GM23338 (cell line): ENCODE measurements at regions not wholly inside any gene's neighbourhood (a gene's known extent, or its start where the extent isn't known, plus 50 kb on each side); places are given as distances from the start of the nearest gene placed in this dataset.
A peak's percentile ranks its signal among the peaks of the same experiment; 100 is the strongest.

Source experiments
- ATAC-seq: fragments of 200-7000 bp; cut with Tn5 transposase; 3 replicates; pipeline ENCODE4 v1.9.1; 2020
- DNase-seq: peaks from one replicate; pipeline ENCODE4 v3.0.0-alpha.2; 2015; ENCODE audit warnings: low spot score
- H2AFZ ChIP-seq: fragments of 200-600 bp; sonication (generic); 2 replicates; pipeline ENCODE4 v1.8.0; 2016; ENCODE audit warnings: antibody characterized with exemption, mild to moderate bottlenecking, moderate library complexity
- H3F3A ChIP-seq: fragments of 200-600 bp; sonication (generic); replicated peaks from 2 replicates; pipeline ENCODE4 v1.8.0; 2017; ENCODE audit warnings: antibody characterized with exemption, mixed run types, low read depth
- H3K27ac ChIP-seq: fragments of 200-600 bp; sonication (generic); 2 replicates; pipeline ENCODE4 v1.6.1; 2016; ENCODE audit warnings: low read depth
- H3K27me3 ChIP-seq: fragments of 200-600 bp; sonication (generic); 2 replicates; pipeline ENCODE4 v1.8.0; 2016; ENCODE audit warnings: mild to moderate bottlenecking, mixed run types, moderate library complexity; ENCODE audit not compliant: insufficient read depth
- H3K36me3 ChIP-seq: fragments of 200-600 bp; sonication (generic); 2 replicates; pipeline ENCODE4 v1.8.0; 2016; ENCODE audit warnings: mild to moderate bottlenecking; ENCODE audit not compliant: insufficient read depth
- H3K4me1 ChIP-seq: fragments of 200-600 bp; sonication (generic); 2 replicates; pipeline ENCODE4 v1.8.0; 2016; ENCODE audit warnings: mild to moderate bottlenecking, moderate library complexity; ENCODE audit not compliant: insufficient read depth
- H3K4me2 ChIP-seq: fragments of 200-600 bp; sonication (generic); 2 replicates; pipeline ENCODE4 v1.7.1; 2017; ENCODE audit warnings: mixed run types
- H3K4me3 ChIP-seq: fragments of 200-600 bp; sonication (generic); 2 replicates; pipeline ENCODE4 v1.6.1; 2016; ENCODE audit warnings: mixed run types
- H3K79me2 ChIP-seq: fragments of 200-600 bp; sonication (generic); replicated peaks from 2 replicates; pipeline ENCODE4 v1.8.0; 2017; ENCODE audit warnings: mild to moderate bottlenecking; ENCODE audit not compliant: insufficient read depth
- H3K9me2 ChIP-seq: fragments of 200-600 bp; sonication (generic); 2 replicates; pipeline ENCODE4 v1.8.0; 2017; ENCODE audit not compliant: insufficient read depth
- H4K20me1 ChIP-seq: fragments of 200-600 bp; sonication (generic); replicated peaks from 2 replicates; pipeline ENCODE4 v1.8.0; 2017; ENCODE audit warnings: mild to moderate bottlenecking; ENCODE audit not compliant: insufficient read depth
- H3K27ac Mint-ChIP-seq: 2 replicates; pipeline ENCODE4 v1.8.0; 2020; ENCODE audit warnings: inconsistent platforms, mild to moderate bottlenecking, moderate library complexity, mixed read lengths
- H3K27me3 Mint-ChIP-seq: 3 replicates; pipeline ENCODE4 v1.8.0; 2022; ENCODE audit warnings: low read depth, mild to moderate bottlenecking, moderate library complexity, mixed read lengths, inconsistent platforms; ENCODE audit not compliant: insufficient read depth, poor library complexity
- H3K36me3 Mint-ChIP-seq: 3 replicates; pipeline ENCODE4 v1.8.0; 2021; ENCODE audit warnings: low read depth, mild to moderate bottlenecking, inconsistent platforms, moderate library complexity, mixed read lengths
- H3K4me1 Mint-ChIP-seq: 3 replicates; pipeline ENCODE4 v1.8.0; 2020; ENCODE audit warnings: mild to moderate bottlenecking, inconsistent platforms, mixed read lengths
- H3K4me3 Mint-ChIP-seq: 3 replicates; pipeline ENCODE4 v1.8.0; 2021; ENCODE audit warnings: moderate library complexity, mild to moderate bottlenecking, inconsistent platforms, mixed read lengths
- H3K9me3 Mint-ChIP-seq: 3 replicates; pipeline ENCODE4 v1.8.0; 2020; ENCODE audit warnings: moderate library complexity, mild to moderate bottlenecking, inconsistent platforms, mixed read lengths
- EZH2phosphoT487 ChIP-seq: fragments of 200-600 bp; sonication (generic); IDR thresholded peaks from one replicate; pipeline ENCODE4 v1.8.1; 2018; ENCODE audit warnings: antibody characterized with exemption; ENCODE audit not compliant: unreplicated experiment
- JUNB ChIP-seq: IDR thresholded peaks from one replicate; pipeline ENCODE4 v1.6.1; 2016; ENCODE audit warnings: antibody characterized with exemption; ENCODE audit not compliant: unreplicated experiment
- POLR2AphosphoS5 ChIP-seq: IDR thresholded peaks from 2 replicates; pipeline ENCODE4 v1.6.1; 2016; ENCODE audit warnings: antibody characterized with exemption, low read depth
- STAT1 ChIP-seq: IDR thresholded peaks from one replicate; pipeline ENCODE4 v1.6.1; 2016; ENCODE audit warnings: antibody characterized with exemption; ENCODE audit not compliant: unreplicated experiment
- ZNF114 ChIP-seq: fragments of 250-450 bp; sonication (Bioruptor Pico); IDR thresholded peaks from 2 replicates; pipeline ENCODE4 v1.5.0; 2020; ENCODE audit warnings: mild to moderate bottlenecking, moderate library complexity
- TF ChIP-seq, protein P1 (sequence below), 2 experiments: fragments of 200-600 bp in 1 of 2; sonication (generic) in 1 of 2; conservative IDR thresholded peaks; 2 replicates each; pipeline versions ENCODE4 v1.5.1 to v1.6.1; 2016 to 2017; ENCODE audit warnings: antibody characterized with exemption in 2 of 2, low read depth in 2 of 2, mild to moderate bottlenecking in 2 of 2, moderate library complexity in 1 of 2
- TF ChIP-seq, protein P2 (sequence below): IDR thresholded peaks from one replicate; pipeline ENCODE4 v1.6.1; 2018; ENCODE audit warnings: antibody characterized with exemption; ENCODE audit not compliant: unreplicated experiment
- TF ChIP-seq, protein P3 (sequence below): fragments of 250-450 bp; sonication (Bioruptor Pico); IDR thresholded peaks from 2 replicates; pipeline ENCODE4 v1.5.0; 2020; ENCODE audit warnings: mild to moderate bottlenecking, moderate library complexity

DNA sequence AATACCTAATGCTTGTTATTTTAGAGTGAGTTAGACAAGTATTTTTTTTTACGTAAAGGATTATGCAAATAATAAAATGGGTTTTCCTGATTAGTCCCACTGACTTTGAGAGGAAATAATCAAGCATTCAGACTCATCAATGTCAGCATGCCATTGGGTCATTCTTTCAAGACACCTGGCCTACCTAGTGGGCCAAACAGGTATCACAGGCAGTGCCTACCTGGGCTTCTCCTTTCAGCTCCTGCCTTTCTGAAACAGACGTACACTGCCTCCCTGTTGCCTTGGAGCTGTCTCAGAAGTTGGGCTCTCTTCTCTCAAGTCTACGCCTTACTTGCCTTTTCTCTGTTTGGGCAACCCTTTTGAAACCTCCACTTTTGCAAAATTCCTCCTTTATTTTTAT is 545.6 kb downstream of the SNAPC1 start:
- no peaks in the 10 kb centered on the region for H3F3A ChIP-seq
- peak; percentile 74 for ATAC-seq
- H3K36me3 Mint-ChIP-seq: no peaks in the 10 kb centered on the region
- no peaks in the 10 kb centered on the region; the same call in 2 of the 3 replicates for H3K9me3 Mint-ChIP-seq
- no peaks in the 10 kb centered on the region for H3K4me1 ChIP-seq
- no peaks in the 10 kb centered on the region for H4K20me1 ChIP-seq
- H2AFZ ChIP-seq: peak overlapping the region; percentile 40; the same call in 1 of the 2 replicates
- no peak overlapping the region for H3K4me2 ChIP-seq
- H3K4me3 Mint-ChIP-seq: no peak overlapping the region
- H3K27ac ChIP-seq: no peak overlapping the region
- no peaks in the 10 kb centered on the region for H3K27me3 ChIP-seq
- H3K4me1 Mint-ChIP-seq: peaks cover 6% of the 10 kb centered on the region
- no peaks in the 10 kb centered on the region for H3K79me2 ChIP-seq
- peak; percentile 47 for DNase-seq
- H3K9me2 ChIP-seq: no peaks in the 10 kb centered on the region
- H3K27ac Mint-ChIP-seq: peak overlapping the region; percentile 63; the same call in 1 of the 2 replicates
- H3K36me3 ChIP-seq: no peaks in the 10 kb centered on the region
- no peak overlapping the region for H3K4me3 ChIP-seq
- no peaks in the 10 kb centered on the region for H3K27me3 Mint-ChIP-seq
- TF ChIP-seq, protein P1, sequence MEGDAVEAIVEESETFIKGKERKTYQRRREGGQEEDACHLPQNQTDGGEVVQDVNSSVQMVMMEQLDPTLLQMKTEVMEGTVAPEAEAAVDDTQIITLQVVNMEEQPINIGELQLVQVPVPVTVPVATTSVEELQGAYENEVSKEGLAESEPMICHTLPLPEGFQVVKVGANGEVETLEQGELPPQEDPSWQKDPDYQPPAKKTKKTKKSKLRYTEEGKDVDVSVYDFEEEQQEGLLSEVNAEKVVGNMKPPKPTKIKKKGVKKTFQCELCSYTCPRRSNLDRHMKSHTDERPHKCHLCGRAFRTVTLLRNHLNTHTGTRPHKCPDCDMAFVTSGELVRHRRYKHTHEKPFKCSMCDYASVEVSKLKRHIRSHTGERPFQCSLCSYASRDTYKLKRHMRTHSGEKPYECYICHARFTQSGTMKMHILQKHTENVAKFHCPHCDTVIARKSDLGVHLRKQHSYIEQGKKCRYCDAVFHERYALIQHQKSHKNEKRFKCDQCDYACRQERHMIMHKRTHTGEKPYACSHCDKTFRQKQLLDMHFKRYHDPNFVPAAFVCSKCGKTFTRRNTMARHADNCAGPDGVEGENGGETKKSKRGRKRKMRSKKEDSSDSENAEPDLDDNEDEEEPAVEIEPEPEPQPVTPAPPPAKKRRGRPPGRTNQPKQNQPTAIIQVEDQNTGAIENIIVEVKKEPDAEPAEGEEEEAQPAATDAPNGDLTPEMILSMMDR (conservative IDR thresholded peaks at IDR 0.05; ENCODE audit: low read depth in 2 of 2): peak in 1 of 2 experiments; percentile 29; a peak in 2 of 4 replicates
- TF ChIP-seq, protein P2, sequence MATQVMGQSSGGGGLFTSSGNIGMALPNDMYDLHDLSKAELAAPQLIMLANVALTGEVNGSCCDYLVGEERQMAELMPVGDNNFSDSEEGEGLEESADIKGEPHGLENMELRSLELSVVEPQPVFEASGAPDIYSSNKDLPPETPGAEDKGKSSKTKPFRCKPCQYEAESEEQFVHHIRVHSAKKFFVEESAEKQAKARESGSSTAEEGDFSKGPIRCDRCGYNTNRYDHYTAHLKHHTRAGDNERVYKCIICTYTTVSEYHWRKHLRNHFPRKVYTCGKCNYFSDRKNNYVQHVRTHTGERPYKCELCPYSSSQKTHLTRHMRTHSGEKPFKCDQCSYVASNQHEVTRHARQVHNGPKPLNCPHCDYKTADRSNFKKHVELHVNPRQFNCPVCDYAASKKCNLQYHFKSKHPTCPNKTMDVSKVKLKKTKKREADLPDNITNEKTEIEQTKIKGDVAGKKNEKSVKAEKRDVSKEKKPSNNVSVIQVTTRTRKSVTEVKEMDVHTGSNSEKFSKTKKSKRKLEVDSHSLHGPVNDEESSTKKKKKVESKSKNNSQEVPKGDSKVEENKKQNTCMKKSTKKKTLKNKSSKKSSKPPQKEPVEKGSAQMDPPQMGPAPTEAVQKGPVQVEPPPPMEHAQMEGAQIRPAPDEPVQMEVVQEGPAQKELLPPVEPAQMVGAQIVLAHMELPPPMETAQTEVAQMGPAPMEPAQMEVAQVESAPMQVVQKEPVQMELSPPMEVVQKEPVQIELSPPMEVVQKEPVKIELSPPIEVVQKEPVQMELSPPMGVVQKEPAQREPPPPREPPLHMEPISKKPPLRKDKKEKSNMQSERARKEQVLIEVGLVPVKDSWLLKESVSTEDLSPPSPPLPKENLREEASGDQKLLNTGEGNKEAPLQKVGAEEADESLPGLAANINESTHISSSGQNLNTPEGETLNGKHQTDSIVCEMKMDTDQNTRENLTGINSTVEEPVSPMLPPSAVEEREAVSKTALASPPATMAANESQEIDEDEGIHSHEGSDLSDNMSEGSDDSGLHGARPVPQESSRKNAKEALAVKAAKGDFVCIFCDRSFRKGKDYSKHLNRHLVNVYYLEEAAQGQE: no peak

DNA sequence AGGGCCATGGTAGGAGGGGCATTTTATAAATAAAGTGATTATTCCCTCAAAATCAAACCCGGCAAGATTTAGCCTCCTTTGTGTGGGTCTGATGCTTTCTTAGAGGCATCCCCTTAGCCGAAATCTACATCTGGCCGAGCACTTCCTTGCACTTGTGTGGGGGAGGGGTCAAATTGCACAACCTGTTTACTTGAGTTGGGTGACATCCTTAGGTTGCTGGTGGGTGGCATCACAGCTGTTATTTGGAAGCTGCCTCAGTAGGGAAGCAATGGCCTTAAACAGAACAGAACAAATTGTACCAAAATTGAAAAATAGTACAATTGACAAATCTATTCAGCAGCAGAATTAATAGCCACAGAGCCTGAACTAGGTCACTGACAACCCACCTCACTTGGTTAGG is 546.1 kb downstream of the SNAPC1 start:
- Mint-ChIP-seq H3K27me3 (no peaks in the 10 kb centered on the region), H3K4me1 (peaks cover 6% of the 10 kb centered on the region), H3K9me3 (no peaks in the 10 kb centered on the region; the same call in 2 of the 3 replicates), H3K36me3 (no peaks in the 10 kb centered on the region), H3K27ac (peak overlapping the region; percentile 63; the same call in 1 of the 2 replicates), H3K4me3 (no peak overlapping the region)
- H3K27ac ChIP-seq: no peak overlapping the region
- ATAC-seq: no peak
- H3K27me3 ChIP-seq: no peaks in the 10 kb centered on the region
- H3K4me2 ChIP-seq: no peak overlapping the region
- no peaks in the 10 kb centered on the region for H4K20me1 ChIP-seq
- peak overlapping the region; percentile 40; the same call in 1 of the 2 replicates for H2AFZ ChIP-seq
- H3K4me1 ChIP-seq: no peaks in the 10 kb centered on the region
- TF ChIP-seq POLR2AphosphoS5 (no peak), EZH2phosphoT487 (no peak), STAT1 (no peak), ZNF114 (CRISPR knock-in tag) (no peak), JUNB (no peak)
- TF ChIP-seq, protein P3, sequence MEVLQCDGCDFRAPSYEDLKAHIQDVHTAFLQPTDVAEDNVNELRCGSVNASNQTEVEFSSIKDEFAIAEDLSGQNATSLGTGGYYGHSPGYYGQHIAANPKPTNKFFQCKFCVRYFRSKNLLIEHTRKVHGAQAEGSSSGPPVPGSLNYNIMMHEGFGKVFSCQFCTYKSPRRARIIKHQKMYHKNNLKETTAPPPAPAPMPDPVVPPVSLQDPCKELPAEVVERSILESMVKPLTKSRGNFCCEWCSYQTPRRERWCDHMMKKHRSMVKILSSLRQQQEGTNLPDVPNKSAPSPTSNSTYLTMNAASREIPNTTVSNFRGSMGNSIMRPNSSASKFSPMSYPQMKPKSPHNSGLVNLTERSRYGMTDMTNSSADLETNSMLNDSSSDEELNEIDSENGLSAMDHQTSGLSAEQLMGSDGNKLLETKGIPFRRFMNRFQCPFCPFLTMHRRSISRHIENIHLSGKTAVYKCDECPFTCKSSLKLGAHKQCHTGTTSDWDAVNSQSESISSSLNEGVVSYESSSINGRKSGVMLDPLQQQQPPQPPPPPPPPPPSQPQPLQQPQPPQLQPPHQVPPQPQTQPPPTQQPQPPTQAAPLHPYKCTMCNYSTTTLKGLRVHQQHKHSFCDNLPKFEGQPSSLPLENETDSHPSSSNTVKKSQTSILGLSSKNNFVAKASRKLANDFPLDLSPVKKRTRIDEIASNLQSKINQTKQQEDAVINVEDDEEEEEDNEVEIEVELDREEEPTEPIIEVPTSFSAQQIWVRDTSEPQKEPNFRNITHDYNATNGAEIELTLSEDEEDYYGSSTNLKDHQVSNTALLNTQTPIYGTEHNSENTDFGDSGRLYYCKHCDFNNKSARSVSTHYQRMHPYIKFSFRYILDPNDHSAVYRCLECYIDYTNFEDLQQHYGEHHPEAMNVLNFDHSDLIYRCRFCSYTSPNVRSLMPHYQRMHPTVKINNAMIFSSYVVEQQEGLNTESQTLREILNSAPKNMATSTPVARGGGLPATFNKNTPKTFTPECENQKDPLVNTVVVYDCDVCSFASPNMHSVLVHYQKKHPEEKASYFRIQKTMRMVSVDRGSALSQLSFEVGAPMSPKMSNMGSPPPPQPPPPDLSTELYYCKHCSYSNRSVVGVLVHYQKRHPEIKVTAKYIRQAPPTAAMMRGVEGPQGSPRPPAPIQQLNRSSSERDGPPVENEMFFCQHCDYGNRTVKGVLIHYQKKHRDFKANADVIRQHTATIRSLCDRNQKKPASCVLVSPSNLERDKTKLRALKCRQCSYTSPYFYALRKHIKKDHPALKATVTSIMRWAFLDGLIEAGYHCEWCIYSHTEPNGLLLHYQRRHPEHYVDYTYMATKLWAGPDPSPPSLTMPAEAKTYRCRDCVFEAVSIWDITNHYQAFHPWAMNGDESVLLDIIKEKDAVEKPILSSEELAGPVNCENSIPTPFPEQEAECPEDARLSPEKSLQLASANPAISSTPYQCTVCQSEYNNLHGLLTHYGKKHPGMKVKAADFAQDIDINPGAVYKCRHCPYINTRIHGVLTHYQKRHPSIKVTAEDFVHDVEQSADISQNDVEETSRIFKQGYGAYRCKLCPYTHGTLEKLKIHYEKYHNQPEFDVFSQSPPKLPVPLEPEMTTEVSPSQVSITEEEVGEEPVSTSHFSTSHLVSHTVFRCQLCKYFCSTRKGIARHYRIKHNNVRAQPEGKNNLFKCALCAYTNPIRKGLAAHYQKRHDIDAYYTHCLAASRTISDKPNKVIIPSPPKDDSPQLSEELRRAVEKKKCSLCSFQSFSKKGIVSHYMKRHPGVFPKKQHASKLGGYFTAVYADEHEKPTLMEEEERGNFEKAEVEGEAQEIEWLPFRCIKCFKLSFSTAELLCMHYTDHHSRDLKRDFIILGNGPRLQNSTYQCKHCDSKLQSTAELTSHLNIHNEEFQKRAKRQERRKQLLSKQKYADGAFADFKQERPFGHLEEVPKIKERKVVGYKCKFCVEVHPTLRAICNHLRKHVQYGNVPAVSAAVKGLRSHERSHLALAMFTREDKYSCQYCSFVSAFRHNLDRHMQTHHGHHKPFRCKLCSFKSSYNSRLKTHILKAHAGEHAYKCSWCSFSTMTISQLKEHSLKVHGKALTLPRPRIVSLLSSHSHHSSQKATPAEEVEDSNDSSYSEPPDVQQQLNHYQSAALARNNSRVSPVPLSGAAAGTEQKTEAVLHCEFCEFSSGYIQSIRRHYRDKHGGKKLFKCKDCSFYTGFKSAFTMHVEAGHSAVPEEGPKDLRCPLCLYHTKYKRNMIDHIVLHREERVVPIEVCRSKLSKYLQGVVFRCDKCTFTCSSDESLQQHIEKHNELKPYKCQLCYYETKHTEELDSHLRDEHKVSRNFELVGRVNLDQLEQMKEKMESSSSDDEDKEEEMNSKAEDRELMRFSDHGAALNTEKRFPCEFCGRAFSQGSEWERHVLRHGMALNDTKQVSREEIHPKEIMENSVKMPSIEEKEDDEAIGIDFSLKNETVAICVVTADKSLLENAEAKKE: no peak
- H3K9me2 ChIP-seq: no peaks in the 10 kb centered on the region
- H3K4me3 ChIP-seq: no peak overlapping the region
- peak; percentile 15 for DNase-seq
- no peaks in the 10 kb centered on the region for H3F3A ChIP-seq
- H3K36me3 ChIP-seq: no peaks in the 10 kb centered on the region
- no peaks in the 10 kb centered on the region for H3K79me2 ChIP-seq
